ENCODE measurements at regions not wholly inside any gene's neighbourhood (a gene's known extent, or its start where the extent isn't known, plus 50 kb on each side); places are given as distances from the start of the nearest gene placed in this dataset.

- TF ChIP-seq CTCF (IDR thresholded peaks at IDR 0.05 in 8 of 11, conservative IDR thresholded peaks at IDR 0.05 in 3 of 11) (no peak), POLR2AphosphoS5 (IDR thresholded peaks at IDR 0.05) (no peak)
These were observed 91.8 kb upstream of the MTAP start for GRCh38 chr9:21710548-21711191.
